Mesothelial cell of epicardium (in vitro differentiated cells): ENCODE measurements at regions not wholly inside any gene's neighbourhood (a gene's known extent, or its start where the extent isn't known, plus 50 kb on each side); places are given as distances from the start of the nearest gene placed in this dataset.

Source experiments
- DNase-seq, 2 experiments: peaks; one replicate each; pipeline ENCODE4 v3.0.0; 2021; ENCODE audit warnings: low spot score in 2 of 2; ENCODE audit not compliant: unreplicated experiment in 2 of 2
- H3K27ac Mint-ChIP-seq: 2 replicates; pipeline ENCODE4 v1.8.0; 2021; ENCODE audit warnings: mixed read lengths
- H3K27me3 Mint-ChIP-seq: 2 replicates; pipeline ENCODE4 v1.8.0; 2021; ENCODE audit warnings: low read depth, mixed read lengths
- H3K36me3 Mint-ChIP-seq: 2 replicates; pipeline ENCODE4 v1.8.0; 2021; ENCODE audit warnings: mixed read lengths
- H3K4me1 Mint-ChIP-seq: 2 replicates; pipeline ENCODE4 v1.8.0; 2021; ENCODE audit warnings: mixed read lengths
- H3K4me3 Mint-ChIP-seq: 2 replicates; pipeline ENCODE4 v1.8.0; 2021; ENCODE audit warnings: mild to moderate bottlenecking, moderate library complexity, mixed read lengths
- H3K9me3 Mint-ChIP-seq: 2 replicates; pipeline ENCODE4 v1.8.0; 2021; ENCODE audit warnings: mixed read lengths
- TF ChIP-seq, protein P1 (sequence below): fragments of 200-600 bp; sonication (generic); IDR thresholded peaks from one replicate; pipeline ENCODE4 v1.5.0; 2021; ENCODE audit warnings: antibody characterized with exemption; ENCODE audit not compliant: unreplicated experiment

DNA sequence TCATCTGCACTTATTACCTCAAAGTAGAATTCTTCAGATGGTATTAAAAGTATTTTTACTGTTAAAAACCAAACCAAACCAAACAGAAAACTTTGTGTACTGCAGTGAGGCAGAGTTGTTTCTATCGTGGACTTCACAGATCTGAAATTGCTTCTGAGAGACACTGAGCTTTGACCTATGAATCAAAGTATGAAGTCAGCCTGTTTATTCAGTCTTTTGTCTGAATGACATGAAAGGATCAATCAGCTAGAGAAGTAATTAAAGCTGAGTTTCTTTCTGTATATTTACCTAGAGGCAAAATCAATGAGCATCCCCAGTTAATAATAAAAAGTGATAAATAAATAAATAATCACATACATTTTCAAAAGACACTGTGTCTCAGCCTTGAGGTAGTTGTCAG, 2121.0 kb downstream of the PCDH7 start:
- DNase-seq = no peak
- Mint-ChIP-seq H3K27me3 (no peaks in the 10 kb centered on the region), H3K27ac (no peak overlapping the region), H3K36me3 (no peaks in the 10 kb centered on the region), H3K4me3 (no peak overlapping the region), H3K4me1 (no peaks in the 10 kb centered on the region), H3K9me3 (no peaks in the 10 kb centered on the region)
- TF ChIP-seq, protein P1, sequence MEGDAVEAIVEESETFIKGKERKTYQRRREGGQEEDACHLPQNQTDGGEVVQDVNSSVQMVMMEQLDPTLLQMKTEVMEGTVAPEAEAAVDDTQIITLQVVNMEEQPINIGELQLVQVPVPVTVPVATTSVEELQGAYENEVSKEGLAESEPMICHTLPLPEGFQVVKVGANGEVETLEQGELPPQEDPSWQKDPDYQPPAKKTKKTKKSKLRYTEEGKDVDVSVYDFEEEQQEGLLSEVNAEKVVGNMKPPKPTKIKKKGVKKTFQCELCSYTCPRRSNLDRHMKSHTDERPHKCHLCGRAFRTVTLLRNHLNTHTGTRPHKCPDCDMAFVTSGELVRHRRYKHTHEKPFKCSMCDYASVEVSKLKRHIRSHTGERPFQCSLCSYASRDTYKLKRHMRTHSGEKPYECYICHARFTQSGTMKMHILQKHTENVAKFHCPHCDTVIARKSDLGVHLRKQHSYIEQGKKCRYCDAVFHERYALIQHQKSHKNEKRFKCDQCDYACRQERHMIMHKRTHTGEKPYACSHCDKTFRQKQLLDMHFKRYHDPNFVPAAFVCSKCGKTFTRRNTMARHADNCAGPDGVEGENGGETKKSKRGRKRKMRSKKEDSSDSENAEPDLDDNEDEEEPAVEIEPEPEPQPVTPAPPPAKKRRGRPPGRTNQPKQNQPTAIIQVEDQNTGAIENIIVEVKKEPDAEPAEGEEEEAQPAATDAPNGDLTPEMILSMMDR = no peak

DNA sequence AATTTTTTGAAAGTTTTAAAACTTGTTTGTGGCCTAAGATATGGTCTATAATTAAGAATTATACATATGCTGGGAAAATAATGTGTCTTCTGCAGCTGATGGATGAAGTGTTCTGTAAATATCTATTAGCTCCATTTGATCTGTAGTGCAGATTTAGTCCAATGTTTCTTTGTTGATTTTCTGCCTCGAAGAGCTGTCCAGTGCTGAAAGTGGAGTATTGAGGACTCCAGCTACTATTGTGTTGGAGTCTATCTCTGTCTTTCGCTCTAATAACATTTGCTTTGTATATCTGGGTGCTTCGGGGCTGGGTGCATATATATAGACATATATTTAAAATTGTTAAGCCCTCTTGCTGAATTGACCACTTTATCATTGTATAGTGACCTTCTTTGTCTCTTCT, 2127.3 kb downstream of the PCDH7 start:
- no peak for DNase-seq
- Mint-ChIP-seq H3K27ac (no peak overlapping the region), H3K4me3 (no peak overlapping the region), H3K4me1 (no peaks in the 10 kb centered on the region), H3K36me3 (no peaks in the 10 kb centered on the region), H3K9me3 (peaks cover 19% of the 10 kb centered on the region), H3K27me3 (no peaks in the 10 kb centered on the region)
- TF ChIP-seq, protein P1 = no peak

DNA sequence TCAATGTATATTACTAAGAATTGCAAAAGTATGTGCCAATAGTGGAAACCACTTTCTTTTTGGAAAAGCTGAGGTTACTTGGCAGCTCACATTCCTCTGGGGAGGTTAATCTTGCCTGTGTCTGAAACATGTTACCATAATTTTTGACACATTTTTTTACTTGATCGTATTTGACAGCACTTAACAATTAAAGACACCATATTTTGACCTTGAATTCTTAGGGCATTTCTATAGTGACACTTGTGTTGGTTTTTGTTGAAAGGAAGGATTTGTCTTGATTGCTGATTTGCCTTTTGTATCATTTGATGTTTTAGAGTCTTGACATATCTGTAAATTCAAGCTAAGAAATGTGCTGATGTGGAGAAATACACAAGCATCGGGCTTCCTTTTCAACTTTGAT, 2135.5 kb downstream of the PCDH7 start:
- H3K9me3 Mint-ChIP-seq = peaks cover 12% of the 10 kb centered on the region
- H3K36me3 Mint-ChIP-seq = no peaks in the 10 kb centered on the region
- no peak for DNase-seq
- H3K4me3 Mint-ChIP-seq = no peak overlapping the region
- H3K27me3 Mint-ChIP-seq = no peaks in the 10 kb centered on the region
- no peaks in the 10 kb centered on the region for H3K4me1 Mint-ChIP-seq
- no peak overlapping the region for H3K27ac Mint-ChIP-seq
- TF ChIP-seq, protein P1 = no peak

DNA sequence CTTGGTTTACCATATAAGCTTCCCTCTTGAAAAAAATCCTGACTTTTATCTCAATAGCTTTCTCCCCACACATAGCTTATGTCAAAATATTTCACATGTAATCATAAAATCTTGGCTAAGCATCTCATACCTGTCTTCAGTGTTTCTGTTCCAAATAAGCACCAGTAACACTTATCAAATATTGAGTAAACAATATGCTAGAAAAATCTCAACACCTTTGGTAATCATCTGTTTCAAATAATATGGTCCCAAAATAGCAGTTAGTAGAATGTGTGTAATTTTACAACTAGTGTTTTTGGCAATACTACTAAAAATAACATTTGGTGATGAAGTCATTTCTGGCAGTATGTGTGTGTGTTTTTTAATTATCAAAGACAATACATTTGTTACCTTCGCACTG, 2138.2 kb downstream of the PCDH7 start:
- H3K27me3 Mint-ChIP-seq = no peaks in the 10 kb centered on the region
- no peaks in the 10 kb centered on the region for H3K36me3 Mint-ChIP-seq
- peaks cover 2% of the 10 kb centered on the region for H3K9me3 Mint-ChIP-seq
- DNase-seq = no peak
- H3K4me1 Mint-ChIP-seq = no peaks in the 10 kb centered on the region
- TF ChIP-seq, protein P1 = no peak
- no peak overlapping the region for H3K4me3 Mint-ChIP-seq
- no peak overlapping the region for H3K27ac Mint-ChIP-seq

DNA sequence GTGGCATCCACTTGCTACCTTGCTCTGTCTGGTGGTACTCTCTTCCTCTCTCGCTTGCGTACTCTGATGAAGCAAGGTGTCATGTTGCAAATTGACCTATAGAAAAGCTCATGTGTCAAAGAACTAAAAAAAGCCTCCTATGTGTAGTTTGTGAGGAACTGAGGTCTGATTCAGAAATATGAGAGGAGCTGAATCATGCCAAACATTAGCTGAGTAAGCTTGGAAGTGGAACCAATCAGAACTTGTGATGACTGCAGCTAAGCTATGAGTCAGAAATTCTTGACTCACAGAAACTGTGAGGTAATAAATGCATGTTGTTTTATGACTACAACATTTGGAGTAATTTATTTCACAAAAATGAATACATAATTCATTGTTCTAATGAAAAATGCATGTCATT, 2138.8 kb downstream of the PCDH7 start:
- TF ChIP-seq, protein P1 = no peak
- Mint-ChIP-seq H3K9me3 (no peaks in the 10 kb centered on the region), H3K36me3 (no peaks in the 10 kb centered on the region), H3K27ac (no peak overlapping the region), H3K27me3 (no peaks in the 10 kb centered on the region), H3K4me3 (no peak overlapping the region), H3K4me1 (no peaks in the 10 kb centered on the region)
- DNase-seq = no peak

DNA sequence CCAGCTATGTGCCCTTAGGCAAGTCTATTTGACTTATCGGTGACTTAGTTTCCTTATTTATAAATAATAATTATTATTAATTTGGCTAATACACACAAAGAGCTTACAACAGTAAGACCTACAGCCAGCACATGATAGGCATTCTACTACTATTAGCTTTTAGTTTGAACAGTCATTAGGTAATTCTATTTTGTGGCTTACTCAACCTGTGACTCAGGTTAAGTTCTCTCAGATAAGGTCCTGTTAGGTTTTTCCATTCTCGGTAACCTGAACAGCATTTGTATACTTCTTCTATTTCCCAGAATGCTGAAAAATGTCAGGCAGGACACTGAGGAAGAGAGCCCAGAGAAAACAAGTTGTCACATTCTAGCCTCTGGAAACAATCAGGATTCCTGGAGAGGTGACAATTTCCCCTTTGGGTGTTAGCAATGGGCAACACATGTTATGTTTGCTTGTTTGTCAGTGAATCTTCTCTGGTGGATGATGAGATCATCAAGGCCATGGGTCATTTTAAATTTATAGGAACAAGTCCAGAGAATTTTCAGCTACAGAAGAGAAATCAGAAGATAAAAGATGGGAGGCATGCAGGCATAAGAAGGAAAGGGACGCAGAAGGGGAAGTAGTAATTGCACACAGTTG, 2144.7 kb downstream of the PCDH7 start:
- Mint-ChIP-seq H3K27me3 (no peaks in the 10 kb centered on the region), H3K27ac (no peak overlapping the region), H3K4me3 (no peak overlapping the region), H3K4me1 (no peaks in the 10 kb centered on the region), H3K36me3 (no peaks in the 10 kb centered on the region), H3K9me3 (no peaks in the 10 kb centered on the region)
- DNase-seq = no peak
- TF ChIP-seq, protein P1 = no peak
